Body of pancreas (tissue), 4 donors: ENCODE measurements at regions not wholly inside any gene's neighbourhood (a gene's known extent, or its start where the extent isn't known, plus 50 kb on each side); places are given as distances from the start of the nearest gene placed in this dataset.

Experiments used
- ATAC-seq: fragments of 150-250 bp; one replicate; pipeline ENCODE4 v1.9.1; 2016
- DNase-seq, 4 donors: peaks; one replicate each; pipeline ENCODE4 v3.0.0-alpha.2; 2019
- H3K27ac ChIP-seq, 4 donors: fragments of 200-600 bp; sonication (generic); 1 replicate in 3 of 4; 2 replicates in 1 of 4; pipeline versions ENCODE4 v1.5.1 to v1.6.1; 2016 to 2019; ENCODE audit warnings: mild to moderate bottlenecking in 1 of 4, mixed read lengths in 1 of 4, moderate library complexity in 1 of 4
- H3K27me3 ChIP-seq, 2 donors: fragments of 200-600 bp; sonication (generic); one replicate each; pipeline ENCODE4 v1.6.0; 2016; ENCODE audit warnings: mild to moderate bottlenecking in 1 of 2
- H3K36me3 ChIP-seq, 2 donors: fragments of 200-600 bp; sonication (generic); replicated peaks in 1 of 2; 2 replicates each; pipeline ENCODE4 v1.5.1; 2016; ENCODE audit warnings: low read depth in 2 of 2; ENCODE audit not compliant: insufficient read depth in 1 of 2
- H3K4me1 ChIP-seq: fragments of 200-600 bp; sonication (generic); one replicate; pipeline ENCODE4 v1.6.0; 2016
- H3K4me3 ChIP-seq, 2 donors: fragments of 200-600 bp; sonication (generic); 1 replicate in 1 of 2; 2 replicates in 1 of 2; pipeline ENCODE4 v1.5.1; 2016 to 2019
- H3K9me3 ChIP-seq, 3 donors: fragments of 200-600 bp; sonication (generic); 1 replicate in 2 of 3; 2 replicates in 1 of 3; pipeline ENCODE4 v1.5.1; 2016
- CTCF ChIP-seq, 7 experiments: fragments of 450-650 bp in 4 of 7; fragments of 200-600 bp in 3 of 7; sonication (generic) in 3 of 7; IDR thresholded peaks; one replicate each; pipeline ENCODE4 v1.5.1; 2016 to 2019; ENCODE audit warnings: antibody characterized with exemption in 7 of 7
- POLR2A ChIP-seq, 3 donors: fragments of 450-650 bp; IDR thresholded peaks; one replicate each; pipeline ENCODE4 v1.6.1; 2016; ENCODE audit warnings: antibody characterized with exemption in 3 of 3, mild to moderate bottlenecking in 2 of 3
- WGBS, 2 donors: methylation state at CpG; one replicate each; pipeline ENCODE4 v1.1.5; 2017; 5-methylcytosine and 5-hydroxymethylcytosine counted together
- intact Hi-C: fragments of 100-400 bp; cut with DNase I; formaldehyde crosslinking; loops from one replicate; pipeline ENCODE4 v1.15.1; 2023

GRCh38 chr18:34606851-34607250 is 103.2 kb upstream of the DTNA start:
- Histone ChIP-seq H3K4me3 (no peak overlapping the region), H3K4me1 (peaks cover 12% of the 10 kb centered on the region), H3K27me3 (no peaks in the 10 kb centered on the region), H3K9me3 (no peaks in the 10 kb centered on the region), H3K27ac (no peak overlapping the region), H3K36me3 (no peaks in the 10 kb centered on the region)
- TF ChIP-seq POLR2A (IDR thresholded peaks at IDR 0.05) (no peak), CTCF (IDR thresholded peaks at IDR 0.05) (no peak)
- ATAC-seq (no peak), DNase-seq (no peak)
- WGBS, 2 donors = 85 to 87% methylated on average over 3 of the region's 3 CpGs
- intact Hi-C loops = no loop called here

GRCh38 chr18:34608064-34608463 is 102.0 kb upstream of the DTNA start:
- Histone ChIP-seq H3K27ac (no peak overlapping the region), H3K36me3 (no peaks in the 10 kb centered on the region), H3K27me3 (no peaks in the 10 kb centered on the region), H3K4me1 (peaks cover 12% of the 10 kb centered on the region), H3K4me3 (no peak overlapping the region), H3K9me3 (no peaks in the 10 kb centered on the region)
- no peak for TF ChIP-seq POLR2A (IDR thresholded peaks at IDR 0.05)
- no peak for TF ChIP-seq CTCF (IDR thresholded peaks at IDR 0.05)
- intact Hi-C loops = no loop called here
- 75 to 80% methylated on average over 2 of the region's 2 CpGs for WGBS, 2 donors
- no peak for DNase-seq
- no peak for ATAC-seq

- no peak overlapping the region for H3K27ac ChIP-seq
- peaks cover 12% of the 10 kb centered on the region for H3K4me1 ChIP-seq
- no peak for ATAC-seq
- H3K4me3 ChIP-seq = no peak overlapping the region
- no peak for DNase-seq
- TF ChIP-seq POLR2A (IDR thresholded peaks at IDR 0.05) (no peak), CTCF (IDR thresholded peaks at IDR 0.05) (no peak)
- WGBS, 2 donors = 78 to 82% methylated on average over 4 of the region's 4 CpGs
- no peaks in the 10 kb centered on the region for H3K27me3 ChIP-seq
- intact Hi-C loops = no loop called here
- no peaks in the 10 kb centered on the region for H3K9me3 ChIP-seq
- no peaks in the 10 kb centered on the region for H3K36me3 ChIP-seq
Measured at GRCh38 chr18:34609986-34610648, 100.0 kb upstream of the DTNA start.

- 86 to 93% methylated on average over 8 of the region's 10 CpGs for WGBS, 2 donors
- no peak for ATAC-seq
Measured at GRCh38 chr18:34611904-34612303, 98.2 kb upstream of the DTNA start.

More at GRCh38 chr18:34611904-34612303, 98.2 kb upstream of the DTNA start:
- Histone ChIP-seq H3K36me3 (no peaks in the 10 kb centered on the region), H3K4me1 (peaks cover 5% of the 10 kb centered on the region), H3K4me3 (no peak overlapping the region), H3K27me3 (no peaks in the 10 kb centered on the region), H3K9me3 (no peaks in the 10 kb centered on the region), H3K27ac (no peak overlapping the region)
- TF ChIP-seq CTCF (IDR thresholded peaks at IDR 0.05) (no peak), POLR2A (IDR thresholded peaks at IDR 0.05) (no peak)
- intact Hi-C loops = no loop called here
- no peak for DNase-seq
